HUES6 (cell line): ENCODE measurements at regions not wholly inside any gene's neighbourhood (a gene's known extent, or its start where the extent isn't known, plus 50 kb on each side); places are given as distances from the start of the nearest gene placed in this dataset.
"Not testable (repeated sequence)": the region's sequence is repeated elsewhere in the genome, so short reads cannot be mapped to it uniquely, and the experiment has no call there.

Experiments
- H3K27ac ChIP-seq: 2 replicates; pipeline ENCODE4 v1.7.0; 2013; ENCODE audit warnings: low read depth, mild to moderate bottlenecking, low read length, inconsistent platforms
- H3K27me3 ChIP-seq: 2 replicates; pipeline ENCODE4 v1.6.1; 2013; ENCODE audit warnings: low read length; ENCODE audit not compliant: control insufficient read depth, insufficient read depth
- H3K36me3 ChIP-seq: 2 replicates; pipeline ENCODE4 v1.6.1; 2013; ENCODE audit warnings: low read length; ENCODE audit not compliant: control insufficient read depth, insufficient read depth
- H3K4me1 ChIP-seq: 2 replicates; pipeline ENCODE4 v1.6.1; 2013; ENCODE audit warnings: low read length; ENCODE audit not compliant: control insufficient read depth, insufficient read depth
- H3K4me3 ChIP-seq: 2 replicates; pipeline ENCODE4 v1.5.1; 2013; ENCODE audit warnings: low read depth, low read length
- H3K9ac ChIP-seq: one replicate; pipeline ENCODE4 v1.6.1; 2013; ENCODE audit warnings: mild to moderate bottlenecking, low read length
- H3K9me3 ChIP-seq: 2 replicates; pipeline ENCODE4 v1.6.1; 2013; ENCODE audit warnings: low read depth, low read length; ENCODE audit not compliant: control insufficient read depth, insufficient read depth

GRCh38 chr7:69309601-69310000 is 288.7 kb upstream of the AUTS2 start:
- Histone ChIP-seq H3K9me3 (0 out of 2 replicates have a peak, but pooled peaks cover 5% of the 10 kb centered on the region), H3K27me3 (no peaks in the 10 kb centered on the region; the same call in 1 of the 2 replicates), H3K4me1 (no peaks in the 10 kb centered on the region), H3K4me3 (no peak overlapping the region), H3K9ac (no peak overlapping the region), H3K27ac (no peak overlapping the region), H3K36me3 (no peaks in the 10 kb centered on the region)

GRCh38 chr7:69311489-69311888 is 286.8 kb upstream of the AUTS2 start:
- Histone ChIP-seq H3K27ac (no peak overlapping the region), H3K4me3 (no peak overlapping the region), H3K9me3 (0 out of 2 replicates have a peak, but pooled peaks cover 5% of the 10 kb centered on the region), H3K27me3 (no peaks in the 10 kb centered on the region; the same call in 1 of the 2 replicates), H3K4me1 (no peaks in the 10 kb centered on the region), H3K36me3 (no peaks in the 10 kb centered on the region), H3K9ac (no peak overlapping the region)

GRCh38 chr7:69313852-69314251 is 284.4 kb upstream of the AUTS2 start:
- H3K9me3 ChIP-seq, H3K36me3 ChIP-seq, H3K27ac ChIP-seq, H3K4me1 ChIP-seq, H3K27me3 ChIP-seq, H3K4me3 ChIP-seq, H3K9ac ChIP-seq: not testable (repeated sequence)

GRCh38 chr7:69318794-69319193 is 279.5 kb upstream of the AUTS2 start:
- no peak overlapping the region for H3K9ac ChIP-seq
- H3K27me3 ChIP-seq, result no peaks in the 10 kb centered on the region
- H3K27ac ChIP-seq, result no peak overlapping the region
- no peaks in the 10 kb centered on the region for H3K36me3 ChIP-seq
- 0 out of 2 replicates have a peak, but pooled peaks cover 3% of the 10 kb centered on the region for H3K9me3 ChIP-seq
- no peaks in the 10 kb centered on the region for H3K4me1 ChIP-seq
- H3K4me3 ChIP-seq, result no peak overlapping the region

GRCh38 chr7:69328516-69328915 is 269.8 kb upstream of the AUTS2 start:
- Histone ChIP-seq H3K27ac (no peak overlapping the region), H3K36me3 (no peaks in the 10 kb centered on the region), H3K4me1 (no peaks in the 10 kb centered on the region), H3K9ac (no peak overlapping the region), H3K27me3 (no peaks in the 10 kb centered on the region), H3K9me3 (peaks cover 6% of the 10 kb centered on the region; the same call in 1 of the 2 replicates), H3K4me3 (no peak overlapping the region)

GRCh38 chr7:69334701-69335100 is 263.6 kb upstream of the AUTS2 start:
- Histone ChIP-seq H3K36me3 (no peaks in the 10 kb centered on the region), H3K4me1 (no peaks in the 10 kb centered on the region), H3K9me3 (peaks cover 6% of the 10 kb centered on the region; the same call in 1 of the 2 replicates), H3K9ac (no peak overlapping the region), H3K4me3 (no peak overlapping the region), H3K27ac (no peak overlapping the region), H3K27me3 (no peaks in the 10 kb centered on the region)

- Histone ChIP-seq H3K27ac (no peak overlapping the region), H3K4me1 (no peaks in the 10 kb centered on the region), H3K9me3 (peaks cover 6% of the 10 kb centered on the region; the same call in 1 of the 2 replicates), H3K36me3 (no peaks in the 10 kb centered on the region), H3K27me3 (no peaks in the 10 kb centered on the region), H3K9ac (no peak overlapping the region), H3K4me3 (no peak overlapping the region)
Observed at GRCh38 chr7:69335331-69335730, 262.9 kb upstream of the AUTS2 start.

- Histone ChIP-seq H3K27me3 (no peaks in the 10 kb centered on the region), H3K9ac (no peak overlapping the region), H3K27ac (no peak overlapping the region), H3K36me3 (no peaks in the 10 kb centered on the region), H3K4me1 (no peaks in the 10 kb centered on the region), H3K4me3 (no peak overlapping the region), H3K9me3 (no peaks in the 10 kb centered on the region)
Observed at GRCh38 chr7:69336976-69337375, 261.3 kb upstream of the AUTS2 start.

GRCh38 chr7:69338144-69338543 is 260.1 kb upstream of the AUTS2 start:
- no peaks in the 10 kb centered on the region for H3K27me3 ChIP-seq
- no peaks in the 10 kb centered on the region for H3K9me3 ChIP-seq
- no peak overlapping the region for H3K4me3 ChIP-seq
- no peaks in the 10 kb centered on the region for H3K4me1 ChIP-seq
- H3K27ac ChIP-seq, result no peak overlapping the region
- no peak overlapping the region for H3K9ac ChIP-seq
- H3K36me3 ChIP-seq, result no peaks in the 10 kb centered on the region

- no peak overlapping the region for H3K27ac ChIP-seq
- peaks cover 4% of the 10 kb centered on the region; the same call in 1 of the 2 replicates for H3K9me3 ChIP-seq
- no peak overlapping the region for H3K4me3 ChIP-seq
- no peak overlapping the region for H3K9ac ChIP-seq
- no peaks in the 10 kb centered on the region for H3K36me3 ChIP-seq
- no peaks in the 10 kb centered on the region for H3K27me3 ChIP-seq
- H3K4me1 ChIP-seq, result no peaks in the 10 kb centered on the region
Observed at GRCh38 chr7:69341288-69341687, 257.0 kb upstream of the AUTS2 start.

- no peak overlapping the region for H3K9ac ChIP-seq
- no peaks in the 10 kb centered on the region for H3K27me3 ChIP-seq
- no peak overlapping the region for H3K4me3 ChIP-seq
- no peak overlapping the region for H3K27ac ChIP-seq
- H3K36me3 ChIP-seq, result no peaks in the 10 kb centered on the region
- H3K4me1 ChIP-seq, result no peaks in the 10 kb centered on the region
- H3K9me3 ChIP-seq, result peaks cover 4% of the 10 kb centered on the region; the same call in 1 of the 2 replicates
Observed at GRCh38 chr7:69342154-69342884, 256.0 kb upstream of the AUTS2 start.
